Naive B cell (primary cell): ENCODE measurements at regions not wholly inside any gene's neighbourhood (a gene's known extent, or its start where the extent isn't known, plus 50 kb on each side); places are given as distances from the start of the nearest gene placed in this dataset.
A peak's percentile ranks its signal among the peaks of the same experiment; 100 is the strongest.
"Not testable (repeated sequence)": the region's sequence is repeated elsewhere in the genome, so short reads cannot be mapped to it uniquely, and the experiment has no call there.

Experiments
- ATAC-seq, 2 donors: fragments of 150-1000 bp; cut with Tn5 transposase; 2 replicates each; pipeline ENCODE4 v1.10.0; 2021; ENCODE audit warnings: low read depth in 2 of 2, mild to moderate bottlenecking in 2 of 2, moderate library complexity in 2 of 2
- DNase-seq: peaks from one replicate; pipeline ENCODE4 v3.0.0; 2022
- H3K27ac Mint-ChIP-seq, 6 donors: one replicate each; pipeline ENCODE4 v1.8.0; 2020 to 2022; ENCODE audit warnings: mild to moderate bottlenecking in 6 of 6, mixed read lengths in 6 of 6, moderate library complexity in 5 of 6, inconsistent platforms in 2 of 6
- H3K27me3 Mint-ChIP-seq, 3 donors: one replicate each; pipeline ENCODE4 v1.8.0; 2021 to 2022; ENCODE audit warnings: mixed read lengths in 3 of 3, mild to moderate bottlenecking in 1 of 3
- H3K36me3 Mint-ChIP-seq, 2 donors: one replicate each; pipeline ENCODE4 v1.8.0; 2020 to 2022; ENCODE audit warnings: mixed read lengths in 2 of 2, inconsistent platforms in 1 of 2, mild to moderate bottlenecking in 1 of 2
- H3K4me1 Mint-ChIP-seq, 3 donors: one replicate each; pipeline ENCODE4 v1.8.0; 2020 to 2022; ENCODE audit warnings: mixed read lengths in 3 of 3, inconsistent platforms in 1 of 3, mild to moderate bottlenecking in 1 of 3, moderate library complexity in 1 of 3
- H3K4me3 Mint-ChIP-seq, 8 donors: one replicate each; pipeline ENCODE4 v1.8.0; 2020 to 2022; ENCODE audit warnings: mild to moderate bottlenecking in 8 of 8, mixed read lengths in 8 of 8, moderate library complexity in 8 of 8, inconsistent platforms in 2 of 8
- H3K9me3 Mint-ChIP-seq, 7 donors: one replicate each; pipeline ENCODE4 v1.8.0; 2020 to 2022; ENCODE audit warnings: mixed read lengths in 7 of 7, mild to moderate bottlenecking in 5 of 7, inconsistent platforms in 2 of 7, moderate library complexity in 1 of 7

- H3K4me3 Mint-ChIP-seq, H3K4me1 Mint-ChIP-seq, H3K36me3 Mint-ChIP-seq, H3K27me3 Mint-ChIP-seq, H3K27ac Mint-ChIP-seq, DNase-seq, ATAC-seq: not testable (repeated sequence)
- H3K9me3 Mint-ChIP-seq, result peaks cover 0 to 16% (median 7%) of the 10 kb centered on the region in 7 donors
Observed at GRCh38 chr7:68254815-68255214, 1258.2 kb downstream of the TYW1 start.

GRCh38 chr7:68256295-68256694 is 1259.7 kb downstream of the TYW1 start:
- H3K9me3 Mint-ChIP-seq, result peaks cover 2 to 26% (median 7%) of the 10 kb centered on the region in 7 donors
- no peaks in the 10 kb centered on the region for H3K4me1 Mint-ChIP-seq
- no peak overlapping the region for H3K27ac Mint-ChIP-seq
- ATAC-seq, result no peak
- peaks cover 0 to 8% (median 0%) of the 10 kb centered on the region in 3 donors for H3K27me3 Mint-ChIP-seq
- peak overlapping the region in 1 of 8 donors; percentile 31 for H3K4me3 Mint-ChIP-seq
- peaks cover 0 to 8% of the 10 kb centered on the region in 2 donors for H3K36me3 Mint-ChIP-seq
- no peak for DNase-seq

- peaks cover 0 to 8% (median 0%) of the 10 kb centered on the region in 3 donors for H3K27me3 Mint-ChIP-seq
- no peak for DNase-seq
- H3K27ac Mint-ChIP-seq, result no peak overlapping the region
- no peak overlapping the region for H3K4me3 Mint-ChIP-seq
- H3K36me3 Mint-ChIP-seq, result peaks cover 0 to 15% of the 10 kb centered on the region in 2 donors
- no peak for ATAC-seq
- H3K9me3 Mint-ChIP-seq, result peaks cover 4 to 30% (median 7%) of the 10 kb centered on the region in 7 donors
- no peaks in the 10 kb centered on the region for H3K4me1 Mint-ChIP-seq
Observed at GRCh38 chr7:68258609-68259008, 1262.0 kb downstream of the TYW1 start.

DNA sequence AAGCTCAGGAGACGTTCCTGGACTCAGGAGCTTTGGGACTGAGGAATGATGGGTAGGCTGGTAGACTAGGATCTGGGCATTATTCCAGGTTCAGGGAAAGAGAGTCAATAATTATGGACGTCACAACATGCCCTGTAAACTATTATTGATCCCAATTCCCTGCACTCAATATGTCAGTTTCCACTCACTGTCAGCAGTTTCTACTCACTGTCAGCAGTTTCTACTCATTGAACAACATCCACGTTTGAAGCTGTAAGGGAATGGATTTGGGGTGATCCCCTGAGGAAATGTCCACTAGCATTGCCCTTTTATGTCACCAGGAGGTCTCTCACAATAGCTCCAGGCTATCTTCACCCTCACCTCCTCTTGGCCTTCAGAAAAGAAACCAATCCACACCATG is 1268.6 kb downstream of the TYW1 start:
- ATAC-seq (no peak), DNase-seq (no peak)
- H3K27me3 Mint-ChIP-seq, result peaks cover 0 to 6% (median 0%) of the 10 kb centered on the region in 3 donors
- H3K4me1 Mint-ChIP-seq, result no peaks in the 10 kb centered on the region
- H3K36me3 Mint-ChIP-seq, result peaks cover 0 to 24% of the 10 kb centered on the region in 2 donors
- peaks cover 18 to 43% (median 29%) of the 10 kb centered on the region in 7 donors for H3K9me3 Mint-ChIP-seq
- no peak overlapping the region for H3K27ac Mint-ChIP-seq
- no peak overlapping the region for H3K4me3 Mint-ChIP-seq

- Mint-ChIP-seq H3K4me3 (no peak overlapping the region), H3K27ac (no peak overlapping the region), H3K9me3 (peaks cover 18 to 39% (median 26%) of the 10 kb centered on the region in 7 donors), H3K27me3 (no peaks in the 10 kb centered on the region), H3K4me1 (no peaks in the 10 kb centered on the region), H3K36me3 (peaks cover 0 to 16% of the 10 kb centered on the region in 2 donors)
- DNase-seq, result no peak
- ATAC-seq, result no peak
Observed at GRCh38 chr7:68266004-68266579, 1269.5 kb downstream of the TYW1 start.

DNA sequence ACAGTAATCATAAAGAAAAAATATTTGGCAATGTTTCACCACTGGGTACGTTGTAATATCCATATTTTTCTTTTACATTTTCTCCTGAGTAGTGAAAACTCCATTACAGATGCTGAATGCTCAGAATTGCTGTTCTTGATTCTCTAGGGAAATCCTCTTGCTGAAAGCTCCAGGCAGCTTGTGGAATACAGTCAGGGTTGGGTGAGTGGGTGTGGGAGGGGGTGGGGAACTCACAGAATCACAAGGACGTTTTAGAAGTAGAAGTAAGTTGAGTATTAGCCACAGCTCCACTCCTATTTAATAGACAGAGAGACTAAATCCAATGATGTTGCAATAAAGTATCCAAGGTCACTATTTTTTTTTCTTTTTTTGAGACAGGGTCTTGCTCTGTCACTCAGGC is 1270.9 kb downstream of the TYW1 start:
- DNase-seq (no peak), ATAC-seq (no peak)
- Mint-ChIP-seq H3K4me3 (no peak overlapping the region), H3K4me1 (no peaks in the 10 kb centered on the region), H3K36me3 (peaks cover 0 to 9% of the 10 kb centered on the region in 2 donors), H3K9me3 (peaks cover 18 to 31% (median 23%) of the 10 kb centered on the region in 7 donors), H3K27ac (no peak overlapping the region), H3K27me3 (no peaks in the 10 kb centered on the region)

DNA sequence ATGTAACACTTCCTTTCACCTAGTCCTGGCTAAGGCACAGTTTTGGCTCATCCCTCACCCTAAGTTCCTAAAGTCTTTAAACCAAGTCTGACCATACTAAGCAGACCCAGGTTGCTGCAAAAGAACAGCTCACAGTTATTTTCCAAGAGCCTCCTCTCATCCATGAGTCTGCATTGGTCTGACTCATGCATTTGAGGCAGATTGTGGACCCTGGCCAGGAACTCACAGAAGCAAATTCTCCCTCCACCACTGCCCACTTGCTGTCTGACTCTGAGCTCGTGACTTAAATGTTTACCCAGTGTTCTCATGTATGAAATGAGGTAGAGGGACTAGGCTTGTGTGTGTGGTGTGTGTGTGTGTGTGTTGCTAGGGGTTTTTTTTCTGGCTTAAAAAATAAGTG is 1272.8 kb downstream of the TYW1 start:
- Mint-ChIP-seq H3K27me3 (no peaks in the 10 kb centered on the region), H3K36me3 (peaks cover 0 to 9% of the 10 kb centered on the region in 2 donors), H3K9me3 (peaks cover 17 to 22% (median 20%) of the 10 kb centered on the region in 7 donors), H3K4me3 (no peak overlapping the region), H3K27ac (no peak overlapping the region), H3K4me1 (no peaks in the 10 kb centered on the region)
- ATAC-seq, result no peak
- DNase-seq, result no peak

DNA sequence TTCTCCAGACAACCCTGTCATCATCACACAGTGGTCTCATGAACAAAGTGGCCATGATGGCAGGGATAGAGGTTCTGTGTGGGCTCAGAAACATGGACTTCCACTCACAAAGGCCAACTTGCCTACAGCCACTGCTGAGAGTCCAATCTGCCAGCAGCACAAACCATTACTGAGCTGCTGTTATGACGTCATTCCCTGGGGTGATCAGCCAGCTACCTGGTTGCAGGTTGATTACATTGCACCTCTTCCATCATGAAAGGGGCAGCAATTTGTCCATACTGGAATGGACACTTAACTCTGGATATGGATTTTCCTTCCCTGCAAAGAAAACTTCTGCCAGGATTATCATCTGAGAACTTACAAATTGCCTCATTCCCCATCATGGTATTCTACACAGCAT is 1275.9 kb downstream of the TYW1 start:
- H3K4me3 Mint-ChIP-seq, result no peak overlapping the region
- no peaks in the 10 kb centered on the region for H3K27me3 Mint-ChIP-seq
- ATAC-seq, result no peak
- H3K9me3 Mint-ChIP-seq, result peaks cover 0 to 5% (median 4%) of the 10 kb centered on the region in 7 donors
- H3K36me3 Mint-ChIP-seq, result no peaks in the 10 kb centered on the region
- no peaks in the 10 kb centered on the region for H3K4me1 Mint-ChIP-seq
- no peak for DNase-seq
- H3K27ac Mint-ChIP-seq, result no peak overlapping the region

DNA sequence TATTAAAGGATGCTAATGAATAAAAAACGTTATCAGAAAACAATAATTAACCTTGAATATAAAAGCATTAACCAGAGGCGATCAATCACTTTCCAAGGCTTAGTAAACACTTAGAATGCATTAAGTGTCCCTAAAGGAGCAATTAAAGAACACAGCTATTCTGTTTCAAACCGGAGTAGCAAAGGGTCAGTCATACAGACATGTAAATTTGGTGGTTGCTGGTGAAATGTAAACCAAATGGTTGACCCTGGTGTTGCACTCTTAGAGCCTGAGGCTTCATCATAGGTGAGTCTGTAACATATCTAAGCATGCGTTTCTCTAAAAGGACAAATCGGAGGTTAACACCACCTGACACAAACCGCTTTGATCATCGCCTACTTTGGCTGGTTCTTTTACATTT is 1280.1 kb downstream of the TYW1 start:
- no peak for DNase-seq
- H3K27ac Mint-ChIP-seq, result no peak overlapping the region
- no peaks in the 10 kb centered on the region for H3K27me3 Mint-ChIP-seq
- H3K36me3 Mint-ChIP-seq, result no peaks in the 10 kb centered on the region
- H3K9me3 Mint-ChIP-seq, result peaks cover 0 to 3% (median 2%) of the 10 kb centered on the region in 7 donors
- H3K4me1 Mint-ChIP-seq, result no peaks in the 10 kb centered on the region
- no peak for ATAC-seq
- H3K4me3 Mint-ChIP-seq, result no peak overlapping the region

- H3K4me1 Mint-ChIP-seq, result no peaks in the 10 kb centered on the region
- DNase-seq (no peak), ATAC-seq (no peak)
- H3K4me3 Mint-ChIP-seq, result no peak overlapping the region
- peaks cover 7 to 27% (median 10%) of the 10 kb centered on the region in 7 donors for H3K9me3 Mint-ChIP-seq
- no peaks in the 10 kb centered on the region for H3K27me3 Mint-ChIP-seq
- no peak overlapping the region for H3K27ac Mint-ChIP-seq
- H3K36me3 Mint-ChIP-seq, result no peaks in the 10 kb centered on the region
Observed at GRCh38 chr7:68279827-68280400, 1283.3 kb downstream of the TYW1 start.

DNA sequence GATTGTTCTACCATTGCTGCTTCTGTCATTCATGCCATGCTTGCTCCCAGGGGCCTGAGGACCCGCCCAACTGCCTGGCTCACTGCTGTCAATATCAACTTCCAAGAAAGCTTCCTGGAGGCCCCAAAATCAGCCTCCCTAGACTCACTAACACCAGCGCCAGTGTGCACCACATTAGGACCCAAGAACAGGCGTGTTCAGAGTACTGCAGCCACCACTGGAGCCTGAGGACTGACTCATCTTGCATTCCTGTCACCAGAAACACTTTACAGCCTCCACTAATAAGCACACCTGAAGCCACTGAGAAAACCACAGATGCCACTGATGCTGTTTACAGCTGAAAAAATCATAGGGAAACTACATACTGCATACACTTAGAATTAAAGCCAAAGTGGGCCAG is 1284.3 kb downstream of the TYW1 start:
- H3K4me1 Mint-ChIP-seq, result no peaks in the 10 kb centered on the region

DNA sequence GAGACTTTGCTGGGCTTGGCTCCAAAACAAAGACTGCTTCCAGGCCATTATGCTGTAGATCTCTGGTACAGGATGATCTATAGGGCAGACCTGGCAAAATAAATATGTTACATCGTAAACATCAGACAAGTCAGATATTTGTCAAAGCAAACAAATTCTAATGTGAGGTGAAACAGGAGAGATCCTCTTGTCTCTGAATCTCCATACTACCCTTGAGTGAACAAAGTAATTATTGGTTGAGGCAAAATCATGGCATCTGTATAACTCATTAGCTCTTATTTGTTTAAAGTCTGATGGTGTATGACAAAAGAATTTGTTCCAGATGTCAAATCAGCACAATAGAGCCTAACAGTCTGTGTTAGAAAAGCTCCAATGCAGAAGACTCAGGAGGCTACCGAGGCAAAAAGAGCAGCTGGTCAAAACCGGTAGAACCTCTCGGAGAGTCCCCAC is 1291.5 kb downstream of the TYW1 start:
- H3K4me1 Mint-ChIP-seq, result no peaks in the 10 kb centered on the region

More for the DNA sequence above, 1284.3 kb downstream of the TYW1 start:
- Mint-ChIP-seq H3K27me3 (no peaks in the 10 kb centered on the region), H3K9me3 (peaks cover 9 to 37% (median 10%) of the 10 kb centered on the region in 7 donors), H3K36me3 (no peaks in the 10 kb centered on the region), H3K27ac (no peak overlapping the region), H3K4me3 (no peak overlapping the region)
- DNase-seq (no peak), ATAC-seq (no peak)

GRCh38 chr7:68291710-68292109 is 1295.1 kb downstream of the TYW1 start:
- Mint-ChIP-seq H3K4me1 (no peaks in the 10 kb centered on the region), H3K27ac (no peak overlapping the region), H3K9me3 (peaks cover 9 to 37% (median 18%) of the 10 kb centered on the region in 7 donors), H3K4me3 (no peak overlapping the region), H3K36me3 (no peaks in the 10 kb centered on the region), H3K27me3 (no peaks in the 10 kb centered on the region)
- no peak for ATAC-seq
- no peak for DNase-seq

More for the DNA sequence above, 1291.5 kb downstream of the TYW1 start:
- no peak overlapping the region for H3K27ac Mint-ChIP-seq
- ATAC-seq (no peak), DNase-seq (no peak)
- H3K9me3 Mint-ChIP-seq, result peaks cover 16 to 52% (median 30%) of the 10 kb centered on the region in 7 donors
- H3K4me3 Mint-ChIP-seq, result no peak overlapping the region
- H3K36me3 Mint-ChIP-seq, result no peaks in the 10 kb centered on the region
- H3K27me3 Mint-ChIP-seq, result no peaks in the 10 kb centered on the region

- ATAC-seq (no peak), DNase-seq (no peak)
- H3K4me3 Mint-ChIP-seq, result no peak overlapping the region
- peaks cover 12 to 40% (median 19%) of the 10 kb centered on the region in 7 donors for H3K9me3 Mint-ChIP-seq
- H3K27me3 Mint-ChIP-seq, result no peaks in the 10 kb centered on the region
- no peaks in the 10 kb centered on the region for H3K36me3 Mint-ChIP-seq
- no peak overlapping the region for H3K27ac Mint-ChIP-seq
- H3K4me1 Mint-ChIP-seq, result no peaks in the 10 kb centered on the region
Observed at GRCh38 chr7:68295386-68295785, 1298.8 kb downstream of the TYW1 start.
